SK-N-SH (cell line): ENCODE measurements at regions not wholly inside any gene's neighbourhood (a gene's known extent, or its start where the extent isn't known, plus 50 kb on each side); places are given as distances from the start of the nearest gene placed in this dataset.

Experiments
- CTCF ChIA-PET: fragments of 300-600, 350-600 bp; formaldehyde crosslinking; extraction: SDS; loops from one replicate; lab custom pipeline; 2021; lab: Yijun Ruan, JAX
- POLR2A ChIA-PET: fragments of 350-600 bp; sonication (Branson Sonifier 250); formaldehyde crosslinking; extraction: SDS; loops from one replicate; lab custom pipeline; 2020; ENCODE audit warnings: antibody characterized with exemption, inconsistent platforms; lab: Yijun Ruan, JAX
- DNase-seq: peaks from one replicate; pipeline ENCODE4 v3.0.0; 2012
- H2AFZ ChIP-seq: fragments of 200-600 bp; sonication (generic); 2 replicates; pipeline ENCODE4 v1.8.1; 2016; ENCODE audit warnings: antibody characterized with exemption, mild to moderate bottlenecking, low read depth
- H3F3A ChIP-seq: fragments of 200-600 bp; sonication (generic); replicated peaks from 2 replicates; pipeline ENCODE3; 2016; ENCODE audit warnings: antibody characterized with exemption, mild to moderate bottlenecking; ENCODE audit not compliant: insufficient read depth
- H3K27ac ChIP-seq, 2 experiments: fragments of 200-500 bp in 1 of 2; fragments of 200-600 bp in 1 of 2; sonication (Bioruptor generic) in 1 of 2; sonication (generic), shearing (Covaris generic) in 1 of 2; 2 replicates each; pipeline versions ENCODE4 v1.5.1 to v1.6.1; 2014 to 2016; ENCODE audit warnings: low read depth in 2 of 2, inconsistent platforms in 1 of 2, low read length in 1 of 2, mild to moderate bottlenecking in 1 of 2, mixed read lengths in 1 of 2
- H3K27me3 ChIP-seq: fragments of 200-600 bp; sonication (generic), shearing (Covaris generic); 2 replicates; pipeline ENCODE4 v1.6.1; 2016; ENCODE audit warnings: mixed run types; ENCODE audit not compliant: insufficient read depth
- H3K36me3 ChIP-seq, 2 experiments: fragments of 200-500 bp in 1 of 2; fragments of 200-600 bp in 1 of 2; sonication (Bioruptor generic) in 1 of 2; sonication (generic) in 1 of 2; replicated peaks in 1 of 2; 2 replicates each; pipeline versions ENCODE3 to v1.5.1; 2014 to 2016; ENCODE audit warnings: low read length in 1 of 2, mild to moderate bottlenecking in 1 of 2; ENCODE audit not compliant: insufficient read depth in 2 of 2, control insufficient read depth in 1 of 2
- H3K4me1 ChIP-seq, 2 experiments: fragments of 200-500 bp in 1 of 2; fragments of 200-600 bp in 1 of 2; sonication (Bioruptor generic) in 1 of 2; sonication (generic), shearing (Covaris generic) in 1 of 2; 2 replicates each; pipeline versions ENCODE4 v1.5.1 to v1.6.1; 2014 to 2016; ENCODE audit warnings: low read depth in 1 of 2, low read length in 1 of 2, mixed run types in 1 of 2; ENCODE audit not compliant: insufficient read depth in 2 of 2, control insufficient read depth in 1 of 2
- H3K4me2 ChIP-seq: fragments of 200-600 bp; sonication (generic), shearing (Covaris generic); 2 replicates; pipeline ENCODE4 v1.6.1; 2017; ENCODE audit warnings: mixed run types
- H3K4me3 ChIP-seq, 2 experiments: fragments of 200-500 bp in 1 of 2; fragments of 200-600 bp in 1 of 2; sonication (Bioruptor generic) in 1 of 2; sonication (generic), shearing (Covaris generic) in 1 of 2; 2 replicates each; pipeline versions ENCODE4 v1.5.1 to v1.8.1; 2014 to 2016; ENCODE audit warnings: low read depth in 2 of 2, inconsistent platforms in 1 of 2, low read length in 1 of 2, mild to moderate bottlenecking in 1 of 2, mixed read lengths in 1 of 2, moderate library complexity in 1 of 2
- H3K79me2 ChIP-seq: fragments of 200-600 bp; sonication (generic); 2 replicates; pipeline ENCODE4 v1.8.1; 2017; ENCODE audit warnings: mild to moderate bottlenecking; ENCODE audit not compliant: insufficient read depth
- H3K9ac ChIP-seq: fragments of 200-600 bp; sonication (generic); 2 replicates; pipeline ENCODE4 v1.6.1; 2017; ENCODE audit warnings: mixed run types
- H3K9me2 ChIP-seq: fragments of 200-600 bp; sonication (generic); 2 replicates; pipeline ENCODE4 v1.6.1; 2017; ENCODE audit warnings: mixed run types
- H3K9me3 ChIP-seq: fragments of 200-600 bp; sonication (generic); 2 replicates; pipeline ENCODE4 v1.6.1; 2017; ENCODE audit warnings: mixed run types, mild to moderate bottlenecking, moderate library complexity
- H4K20me1 ChIP-seq: fragments of 200-600 bp; sonication (generic); 2 replicates; pipeline ENCODE4 v1.6.1; 2017; ENCODE audit warnings: mild to moderate bottlenecking, mixed run types; ENCODE audit not compliant: insufficient read depth
- CHD2 ChIP-seq: fragments of 150-350 bp; IDR thresholded peaks from 2 replicates; pipeline ENCODE4 v1.6.1; 2018; ENCODE audit warnings: low read length; ENCODE audit not compliant: partially characterized antibody
- ELF1 ChIP-seq: IDR thresholded peaks from 2 replicates; pipeline ENCODE4 v1.4.0; 2012
- FOXJ3 ChIP-seq: sonication (generic); formaldehyde crosslinking; IDR thresholded peaks from 2 replicates; pipeline ENCODE4 v1.5.1; 2020; ENCODE audit warnings: mild to moderate bottlenecking, missing genetic modification reagents
- GABPA ChIP-seq: IDR thresholded peaks from 2 replicates; pipeline ENCODE4 v1.4.0; 2012; ENCODE audit warnings: low read depth, mild to moderate bottlenecking
- GATA2 ChIP-seq: sonication (generic); formaldehyde crosslinking; IDR thresholded peaks from 2 replicates; pipeline ENCODE4 v1.5.0; 2020; ENCODE audit warnings: mild to moderate bottlenecking, missing genetic modification reagents
- IRF3 ChIP-seq: fragments of 150-350 bp; IDR thresholded peaks from 2 replicates; pipeline ENCODE4 v1.6.1; 2016; ENCODE audit warnings: mild to moderate bottlenecking, low read depth, low read length
- MAX ChIP-seq: IDR thresholded peaks from 2 replicates; pipeline ENCODE4 v1.4.0; 2012; ENCODE audit warnings: low read depth
- MXI1 ChIP-seq: IDR thresholded peaks from 2 replicates; pipeline ENCODE4 v1.6.1; 2012; ENCODE audit warnings: mild to moderate bottlenecking, low read depth, low read length, improper control_type of control experiment
- NFIC ChIP-seq: IDR thresholded peaks from 2 replicates; pipeline ENCODE4 v1.4.0; 2012; ENCODE audit warnings: borderline replicate concordance
- NRF1 ChIP-seq: IDR thresholded peaks from 2 replicates; pipeline ENCODE4 v1.6.1; 2012; ENCODE audit warnings: low read depth, mild to moderate bottlenecking, low read length
- POLR2AphosphoS5 ChIP-seq: IDR thresholded peaks from 2 replicates; pipeline ENCODE4 v1.6.1; 2012; ENCODE audit warnings: low read depth, low read length
- RAD21 ChIP-seq: IDR thresholded peaks from 2 replicates; pipeline ENCODE4 v1.6.1; 2012; ENCODE audit warnings: mild to moderate bottlenecking, low read length
- RCOR1 ChIP-seq: fragments of 150-350 bp; IDR thresholded peaks from 2 replicates; pipeline ENCODE4 v1.6.1; 2017; ENCODE audit warnings: antibody characterized with exemption, low read length
- REST ChIP-seq: IDR thresholded peaks from 2 replicates; pipeline ENCODE4 v1.6.1; 2012; ENCODE audit warnings: mild to moderate bottlenecking, low read depth, low read length, moderate library complexity
- RFX5 ChIP-seq: IDR thresholded peaks from 2 replicates; pipeline ENCODE4 v1.6.1; 2012; ENCODE audit warnings: mild to moderate bottlenecking, improper control_type of control experiment, low read length
- RXRA ChIP-seq: IDR thresholded peaks from 2 replicates; pipeline ENCODE4 v1.4.0; 2012; ENCODE audit warnings: low read depth, mild to moderate bottlenecking, borderline replicate concordance
- SIN3A ChIP-seq: IDR thresholded peaks from 2 replicates; pipeline ENCODE4 v1.6.1; 2012; ENCODE audit warnings: low read depth, mild to moderate bottlenecking, low read length, moderate library complexity, borderline replicate concordance
- TAF1 ChIP-seq: IDR thresholded peaks from 2 replicates; pipeline ENCODE4 v1.6.1; 2012; ENCODE audit warnings: low read depth, mild to moderate bottlenecking, low read length, moderate library complexity, borderline replicate concordance
- TCF12 ChIP-seq: IDR thresholded peaks from 2 replicates; pipeline ENCODE4 v1.4.0; 2012
- TEAD4 ChIP-seq: IDR thresholded peaks from 2 replicates; pipeline ENCODE4 v1.4.0; 2012; ENCODE audit warnings: mild to moderate bottlenecking, borderline replicate concordance; ENCODE audit not compliant: insufficient read depth
- USF1 ChIP-seq: IDR thresholded peaks from 2 replicates; pipeline ENCODE4 v1.4.0; 2012; ENCODE audit warnings: low read depth, borderline replicate concordance
- YY1 ChIP-seq: IDR thresholded peaks from 2 replicates; pipeline ENCODE4 v1.4.0; 2012; ENCODE audit warnings: low read depth, mild to moderate bottlenecking
- ZBTB33 ChIP-seq: IDR thresholded peaks from 2 replicates; pipeline ENCODE4 v1.4.0; 2012; ENCODE audit warnings: low read depth, borderline replicate concordance
- WGBS: methylation state at CpG from one replicate; pipeline ENCODE4 v1.1.6; 2017; ENCODE audit warnings: low lambda C conversion rate; 5-methylcytosine and 5-hydroxymethylcytosine counted together

GRCh38 chr10:131371571-131371970 lies 60.0 kb upstream of the TCERG1L start:
- H3K9me3 ChIP-seq, result no peaks in the 10 kb centered on the region
- H3K36me3 ChIP-seq, result no peaks in the 10 kb centered on the region
- no peak for DNase-seq
- no peaks in the 10 kb centered on the region for H4K20me1 ChIP-seq
- H2AFZ ChIP-seq, result no peak overlapping the region
- ChIA-PET CTCF (interaction anchor here (1.1 to 1.3 kb wide), 2 partner anchors 60 to 216 kb away, joined by 3 to 5 read pairs; partner anchors contain the start of gene TCERG1L), POLR2A (interaction anchor here (1.0 kb wide), 1 partner anchor 13 kb away, joined by 3 read pairs; no protein-coding TSS in a partner anchor)
- H3K4me3 ChIP-seq, result no peak overlapping the region
- TF ChIP-seq TEAD4 (no peak), SIN3A (no peak), RXRA (no peak), REST (no peak), TAF1 (no peak), ELF1 (no peak), TCF12 (no peak), FOXJ3 (CRISPR knock-in tag) (no peak), NFIC (no peak), GABPA (no peak), USF1 (no peak), RAD21 (no peak), GATA2 (CRISPR knock-in tag) (no peak), NRF1 (no peak), RCOR1 (no peak), POLR2AphosphoS5 (no peak)
- H3K27ac ChIP-seq, result no peak overlapping the region
- WGBS, result 24% methylated on average over 6 of the region's 8 CpGs
- H3K27me3 ChIP-seq, result no peaks in the 10 kb centered on the region
- no peaks in the 10 kb centered on the region for H3F3A ChIP-seq
- H3K79me2 ChIP-seq, result no peaks in the 10 kb centered on the region
- H3K4me1 ChIP-seq, result no peaks in the 10 kb centered on the region
- H3K9ac ChIP-seq, result no peak overlapping the region
- no peaks in the 10 kb centered on the region for H3K9me2 ChIP-seq
- H3K4me2 ChIP-seq, result no peak overlapping the region

- CTCF ChIA-PET, result no interaction called here
- WGBS, result 60% methylated on average over 6 of the region's 13 CpGs
- Histone ChIP-seq H4K20me1 (no peaks in the 10 kb centered on the region), H3K9me2 (no peaks in the 10 kb centered on the region), H3K9ac (no peak overlapping the region), H3K36me3 (no peaks in the 10 kb centered on the region), H3K9me3 (no peaks in the 10 kb centered on the region), H2AFZ (no peak overlapping the region), H3F3A (no peaks in the 10 kb centered on the region), H3K4me3 (no peak overlapping the region), H3K27me3 (no peaks in the 10 kb centered on the region), H3K4me1 (no peaks in the 10 kb centered on the region), H3K4me2 (no peak overlapping the region), H3K79me2 (no peaks in the 10 kb centered on the region), H3K27ac (no peak overlapping the region)
- POLR2A ChIA-PET, result no interaction called here
- DNase-seq, result no peak
- TF ChIP-seq GABPA (no peak), GATA2 (CRISPR knock-in tag) (no peak), YY1 (no peak), RFX5 (no peak), MXI1 (no peak), ZBTB33 (no peak), IRF3 (no peak), RXRA (no peak), ELF1 (no peak), CHD2 (no peak), MAX (no peak), SIN3A (no peak)
Observed at GRCh38 chr10:131381576-131381975, 70.1 kb upstream of the TCERG1L start.
